Gastroesophageal sphincter (tissue), 3 donors: ENCODE measurements at regions not wholly inside any gene's neighbourhood (a gene's known extent, or its start where the extent isn't known, plus 50 kb on each side); places are given as distances from the start of the nearest gene placed in this dataset.

Experiments
- CTCF ChIP-seq, 4 experiments: fragments of 200-600 bp in 2 of 4; fragments of 450-650 bp in 2 of 4; sonication (generic) in 1 of 4; IDR thresholded peaks; one replicate each; pipeline ENCODE4 v1.5.1; 2017 to 2019; ENCODE audit warnings: antibody characterized with exemption in 4 of 4, mild to moderate bottlenecking in 2 of 4, moderate library complexity in 2 of 4
- EP300 ChIP-seq: sonication (generic); formaldehyde crosslinking; IDR thresholded peaks from one replicate; pipeline ENCODE4 v1.6.1; 2017; ENCODE audit warnings: antibody characterized with exemption, mild to moderate bottlenecking
- POLR2A ChIP-seq, 2 donors: fragments of 450-650 bp; IDR thresholded peaks; one replicate each; pipeline ENCODE4 v1.6.1; 2017; ENCODE audit warnings: antibody characterized with exemption in 2 of 2, mild to moderate bottlenecking in 2 of 2, moderate library complexity in 1 of 2
- POLR2AphosphoS5 ChIP-seq: sonication (generic); formaldehyde crosslinking; IDR thresholded peaks from one replicate; pipeline ENCODE4 v1.6.1; 2017; ENCODE audit warnings: antibody characterized with exemption

- TF ChIP-seq CTCF (IDR thresholded peaks at IDR 0.05) (no peak), POLR2AphosphoS5 (no peak), POLR2A (IDR thresholded peaks at IDR 0.05) (no peak), EP300 (no peak)
Measured at GRCh38 chr10:89926736-89927135, 225.3 kb downstream of the KIF20B start.
